GM18505 (cell line): ENCODE measurements at regions not wholly inside any gene's neighbourhood (a gene's known extent, or its start where the extent isn't known, plus 50 kb on each side); places are given as distances from the start of the nearest gene placed in this dataset.

Source experiments
- ATAC-seq: cut with Tn5 transposase; IDR thresholded peaks from one replicate; pipeline ENCODE4 v1.9.1; 2021; ENCODE audit not compliant: unreplicated experiment
- POLR2A ChIP-seq: IDR thresholded peaks from 4 replicates; pipeline ENCODE4 v1.6.1; 2011; ENCODE audit warnings: borderline replicate concordance; ENCODE audit not compliant: insufficient read depth, insufficient read length; ENCODE audit errors: extremely low read depth

DNA sequence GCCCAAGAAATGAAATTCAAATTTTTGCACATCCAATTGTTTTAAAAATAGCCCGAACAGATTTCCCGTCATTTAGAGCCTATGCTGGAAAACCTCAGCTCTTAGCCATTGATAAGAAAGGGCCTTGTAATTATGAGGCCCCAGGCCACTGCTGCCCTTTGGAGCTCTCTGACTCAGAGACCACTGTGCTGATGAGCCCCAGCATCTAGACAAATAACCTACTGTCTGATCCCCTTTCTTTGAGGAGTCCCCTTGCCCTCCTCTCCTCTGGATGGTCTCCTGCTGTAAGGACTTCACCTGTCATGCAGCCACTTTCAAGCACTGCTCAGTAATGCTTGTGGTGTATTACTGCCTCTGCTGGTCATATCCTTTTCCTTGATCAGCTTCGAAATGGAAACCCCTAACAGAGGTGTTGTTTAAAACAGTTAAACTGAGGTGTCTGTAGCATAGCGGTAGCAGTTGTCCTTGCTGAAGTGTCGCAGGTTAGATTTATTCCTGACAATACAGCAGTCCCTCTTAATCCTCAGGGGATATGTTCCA lies 159.9 kb upstream of the SRRM4 start:
- no peak for TF ChIP-seq POLR2A
- no peak for ATAC-seq

DNA sequence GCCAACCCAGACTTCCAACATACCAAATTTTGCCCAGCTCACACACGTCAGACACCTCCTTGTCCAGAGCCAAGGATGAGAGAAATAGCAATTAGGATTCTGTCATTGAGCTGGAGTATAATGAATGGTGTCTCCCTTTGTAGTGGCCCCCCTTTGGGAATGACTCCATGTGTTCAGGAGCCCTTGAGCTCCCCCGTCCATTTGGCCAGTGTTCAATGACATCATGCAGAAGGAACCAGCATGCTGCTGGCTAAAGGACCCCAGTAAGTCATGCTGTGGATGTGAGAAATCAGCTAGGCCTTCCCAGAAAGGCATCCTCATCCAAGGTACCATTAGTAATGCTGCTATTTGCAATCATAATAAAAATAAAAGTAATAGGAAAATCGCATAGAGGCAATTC lies 158.8 kb upstream of the SRRM4 start:
- ATAC-seq = no peak
- no peak for TF ChIP-seq POLR2A

- ATAC-seq = no peak
Observed at GRCh38 chr12:118827047-118827446, 154.3 kb upstream of the SRRM4 start.

GRCh38 chr12:118827606-118828005 lies 153.7 kb upstream of the SRRM4 start:
- no peak for ATAC-seq
- no peak for TF ChIP-seq POLR2A

More at GRCh38 chr12:118827047-118827446, 154.3 kb upstream of the SRRM4 start:
- TF ChIP-seq POLR2A = no peak

DNA sequence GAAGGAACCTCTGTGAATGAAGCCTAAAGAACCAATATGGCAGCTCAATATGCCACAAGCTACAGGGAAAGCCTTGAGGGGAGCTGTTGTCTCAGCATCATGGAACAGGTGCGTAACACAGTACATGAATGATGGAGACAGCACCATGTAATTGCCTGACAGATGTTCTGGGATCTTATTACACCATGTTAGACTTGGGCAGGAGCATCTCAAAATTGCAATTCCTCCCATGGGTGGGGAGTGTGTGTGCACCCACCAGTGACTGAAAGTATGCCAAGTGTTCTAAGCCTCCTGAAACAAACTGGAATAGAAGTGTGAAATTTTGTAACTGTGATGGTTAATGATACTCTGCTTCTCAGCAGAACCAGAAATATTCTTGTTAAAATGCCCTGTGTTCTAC lies 151.0 kb upstream of the SRRM4 start:
- ATAC-seq = no peak
- no peak for TF ChIP-seq POLR2A

DNA sequence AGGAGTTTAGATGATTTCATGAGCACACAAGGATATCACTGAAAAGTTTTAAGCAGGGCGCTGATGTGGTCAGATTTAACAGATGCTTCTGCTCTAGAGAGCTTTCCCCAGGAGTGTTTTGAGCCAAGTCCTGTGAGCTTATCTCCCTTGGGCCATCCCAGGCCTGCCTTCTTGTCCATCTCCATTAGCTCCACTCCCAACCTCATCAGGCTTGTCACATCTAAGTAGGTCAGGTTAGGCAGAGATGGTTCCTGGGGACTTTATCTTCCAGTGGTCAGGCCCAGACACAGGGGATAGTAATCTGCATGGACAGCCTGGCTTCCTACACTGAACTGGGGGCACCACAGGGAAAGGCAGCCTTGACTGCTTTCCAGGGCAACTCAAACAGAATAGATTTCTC lies 145.4 kb upstream of the SRRM4 start:
- ATAC-seq = no peak
- no peak for TF ChIP-seq POLR2A

- no peak for ATAC-seq
- TF ChIP-seq POLR2A = no peak
Observed at GRCh38 chr12:118840399-118840798, 140.9 kb upstream of the SRRM4 start.

DNA sequence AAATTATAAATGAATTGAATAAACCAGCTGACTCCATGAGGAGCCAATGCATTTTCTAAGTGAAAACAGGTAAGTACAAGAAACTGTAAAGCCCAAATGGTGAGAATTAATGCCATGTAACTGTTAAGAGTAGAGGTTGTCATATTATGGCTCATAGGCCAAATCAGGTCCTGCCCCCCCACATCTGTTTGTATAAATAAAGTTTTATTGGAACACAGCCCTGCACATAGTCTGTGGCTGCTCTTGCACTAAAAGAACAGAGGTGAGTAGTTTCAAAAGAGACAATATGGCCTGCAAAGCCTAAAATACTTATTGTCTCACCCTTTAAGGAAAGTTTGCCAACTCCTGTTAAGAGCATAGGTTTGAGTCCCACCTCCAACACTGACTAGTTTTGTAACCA lies 140.5 kb upstream of the SRRM4 start:
- no peak for TF ChIP-seq POLR2A
- ATAC-seq = no peak

- TF ChIP-seq POLR2A = no peak
- no peak for ATAC-seq
Observed at GRCh38 chr12:118841588-118841987, 139.8 kb upstream of the SRRM4 start.

DNA sequence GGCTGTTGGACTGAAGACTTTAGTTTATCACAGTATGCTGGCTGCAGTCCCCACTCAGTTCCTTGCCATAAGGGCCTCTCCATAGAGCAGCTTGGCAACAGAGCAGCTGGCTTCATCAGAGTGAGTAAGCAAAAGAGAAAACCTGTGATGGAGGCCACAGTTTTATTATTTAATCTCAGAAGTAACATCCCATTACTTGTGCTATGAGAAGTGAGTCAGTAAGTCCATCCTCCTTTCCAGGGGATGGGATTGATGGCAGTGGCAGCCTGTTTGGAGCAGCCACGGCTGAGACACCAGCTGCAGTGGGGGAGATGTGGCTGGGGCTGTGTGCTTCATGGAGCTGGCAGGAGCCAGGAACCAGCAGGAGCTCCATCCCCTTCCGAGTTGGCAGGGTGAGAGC lies 138.5 kb upstream of the SRRM4 start:
- TF ChIP-seq POLR2A = no peak

GRCh38 chr12:118846416-118846815 lies 134.9 kb upstream of the SRRM4 start:
- no peak for ATAC-seq
- no peak for TF ChIP-seq POLR2A

More for the DNA sequence above, 138.5 kb upstream of the SRRM4 start:
- ATAC-seq = no peak

- TF ChIP-seq POLR2A = no peak
- ATAC-seq = no peak
Observed at GRCh38 chr12:118850244-118850825, 131.0 kb upstream of the SRRM4 start.

GRCh38 chr12:118851891-118852290 lies 129.4 kb upstream of the SRRM4 start:
- no peak for TF ChIP-seq POLR2A
- ATAC-seq = no peak

- TF ChIP-seq POLR2A = no peak
- no peak for ATAC-seq
Observed at GRCh38 chr12:118853634-118854033, 127.7 kb upstream of the SRRM4 start.

DNA sequence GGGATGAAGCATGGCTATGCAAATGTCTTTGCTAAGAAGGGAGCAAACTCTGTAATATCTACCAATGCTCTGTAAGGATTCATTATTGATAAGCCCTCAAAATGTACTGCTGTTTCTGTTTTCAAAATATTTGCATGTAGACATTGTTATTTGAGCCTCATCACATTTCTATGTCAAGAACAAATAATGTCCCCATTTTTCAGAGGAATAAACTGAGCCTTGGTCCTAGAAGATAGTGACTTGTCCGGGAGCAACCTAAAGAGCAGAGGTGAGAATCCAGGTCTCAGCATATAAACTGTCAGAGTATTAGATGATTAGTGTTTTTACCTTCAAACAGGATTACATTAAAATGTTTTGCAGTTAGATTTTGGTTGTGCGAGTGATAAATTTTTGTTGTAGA lies 125.5 kb upstream of the SRRM4 start:
- no peak for ATAC-seq
- no peak for TF ChIP-seq POLR2A
